ENCODE measurements at regions not wholly inside any gene's neighbourhood (a gene's known extent, or its start where the extent isn't known, plus 50 kb on each side); places are given as distances from the start of the nearest gene placed in this dataset.

DNA sequence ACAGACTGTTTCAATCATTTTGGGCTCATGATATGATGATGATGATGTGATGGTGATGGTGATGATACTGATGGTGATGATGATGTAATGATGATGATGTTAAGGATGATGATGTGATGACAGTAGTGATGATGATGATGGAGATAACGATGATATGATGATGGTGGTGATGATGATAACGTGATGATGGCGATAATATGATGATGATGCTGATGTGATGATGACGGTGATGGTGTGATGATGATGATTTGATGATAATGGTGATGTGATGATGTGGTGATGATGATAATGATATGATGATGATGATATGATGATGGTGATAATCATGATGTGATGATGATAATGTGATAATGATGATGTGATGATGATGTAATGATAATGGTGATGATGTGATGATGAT, 612.6 kb downstream of the AACS start:
- Histone ChIP-seq H4K20me1 (ENCODE audit: control insufficient read depth, insufficient read depth, insufficient read length) (no peaks in the 10 kb centered on the region), H3K4me1 (ENCODE audit: insufficient read depth, low read length) (no peaks in the 10 kb centered on the region), H3K23ac (ENCODE audit: insufficient read length, low read depth, low read length) (no peak overlapping the region), H4K8ac (replicated peaks; ENCODE audit: insufficient read length, low read depth, low read length) (no peak overlapping the region), H3K9me3 (ENCODE audit: control insufficient read depth, low read depth, low read length) (no peaks in the 10 kb centered on the region), H3K27ac (ENCODE audit: insufficient read length, low read depth, low read length) (no peak overlapping the region), H3K4ac (ENCODE audit: low read depth, low read length) (no peak overlapping the region), H2BK12ac (ENCODE audit: insufficient read length, low read depth, low read length) (no peak overlapping the region), H4K91ac (ENCODE audit: insufficient read length, low read depth, low read length) (no peak overlapping the region), H3K79me1 (ENCODE audit: insufficient read depth, low read depth, low read length, poor library complexity, severe bottlenecking) (no peaks in the 10 kb centered on the region), H2AK5ac (ENCODE audit: insufficient read length, low read length) (no peak overlapping the region), H3K79me2 (ENCODE audit: insufficient read depth, low read length) (no peaks in the 10 kb centered on the region), H2BK120ac (ENCODE audit: low read depth, low read length, poor library complexity, severe bottlenecking) (no peak overlapping the region), H3T11ph (ENCODE audit: low read length) (no peak overlapping the region), H2BK20ac (ENCODE audit: low read depth, low read length, poor library complexity, severe bottlenecking) (no peak overlapping the region), H3K56ac (ENCODE audit: insufficient read length, low read depth, low read length) (no peak overlapping the region), H2BK15ac (ENCODE audit: low read depth, low read length) (no peak overlapping the region), H2AFZ (ENCODE audit: low read length) (no peak overlapping the region), H3K27me3 (ENCODE audit: insufficient read depth, low read length) (no peaks in the 10 kb centered on the region), H3K14ac (ENCODE audit: insufficient read depth, low read length) (no peak overlapping the region), H2BK5ac (ENCODE audit: insufficient read length, low read length) (no peak overlapping the region), H3K4me2 (ENCODE audit: insufficient read depth, insufficient read length, low read length) (no peak overlapping the region), H3K18ac (ENCODE audit: insufficient read length, low read depth, low read length) (no peak overlapping the region), H4K5ac (ENCODE audit: insufficient read length, low read depth, low read length) (no peak overlapping the region), H3K9ac (ENCODE audit: extremely low read depth, insufficient read length, low read length) (no peak overlapping the region), H3K23me2 (ENCODE audit: insufficient read length, low read depth, low read length, poor library complexity, severe bottlenecking) (no peaks in the 10 kb centered on the region)
- Mint-ChIP-seq H3K36me3 (ENCODE audit: insufficient read depth in 1 of 3, low read depth in 3 of 3) (no peaks in the 10 kb centered on the region), H3K4me1 (no peaks in the 10 kb centered on the region), H3K4me3 (no peak overlapping the region), H3K9me3 (no peaks in the 10 kb centered on the region), H3K27ac (no peak overlapping the region), H3K27me3 (ENCODE audit: low read depth) (peaks cover 15% of the 10 kb centered on the region)
- DNase-seq = no peak
- TF ChIP-seq, protein P1, sequence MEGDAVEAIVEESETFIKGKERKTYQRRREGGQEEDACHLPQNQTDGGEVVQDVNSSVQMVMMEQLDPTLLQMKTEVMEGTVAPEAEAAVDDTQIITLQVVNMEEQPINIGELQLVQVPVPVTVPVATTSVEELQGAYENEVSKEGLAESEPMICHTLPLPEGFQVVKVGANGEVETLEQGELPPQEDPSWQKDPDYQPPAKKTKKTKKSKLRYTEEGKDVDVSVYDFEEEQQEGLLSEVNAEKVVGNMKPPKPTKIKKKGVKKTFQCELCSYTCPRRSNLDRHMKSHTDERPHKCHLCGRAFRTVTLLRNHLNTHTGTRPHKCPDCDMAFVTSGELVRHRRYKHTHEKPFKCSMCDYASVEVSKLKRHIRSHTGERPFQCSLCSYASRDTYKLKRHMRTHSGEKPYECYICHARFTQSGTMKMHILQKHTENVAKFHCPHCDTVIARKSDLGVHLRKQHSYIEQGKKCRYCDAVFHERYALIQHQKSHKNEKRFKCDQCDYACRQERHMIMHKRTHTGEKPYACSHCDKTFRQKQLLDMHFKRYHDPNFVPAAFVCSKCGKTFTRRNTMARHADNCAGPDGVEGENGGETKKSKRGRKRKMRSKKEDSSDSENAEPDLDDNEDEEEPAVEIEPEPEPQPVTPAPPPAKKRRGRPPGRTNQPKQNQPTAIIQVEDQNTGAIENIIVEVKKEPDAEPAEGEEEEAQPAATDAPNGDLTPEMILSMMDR (conservative IDR thresholded peaks at IDR 0.05) = no peak
- 100% methylated on average over 4 of the region's 4 CpGs for WGBS (ENCODE audit: extremely low coverage, insufficient read length, low lambda C conversion rate)

Measured in H9 (cell line).